OCI-LY1 (cell line): ENCODE measurements at regions not wholly inside any gene's neighbourhood (a gene's known extent, or its start where the extent isn't known, plus 50 kb on each side); places are given as distances from the start of the nearest gene placed in this dataset.

Source experiments
- H2AFZ ChIP-seq: fragments of 200-600 bp; sonication (generic), shearing (Covaris generic); 2 replicates; pipeline ENCODE4 v1.6.0; 2014; ENCODE audit warnings: antibody characterized with exemption, mild to moderate bottlenecking, low read length
- H3F3A ChIP-seq: fragments of 200-600 bp; sonication (generic), shearing (Covaris generic); 2 replicates; pipeline ENCODE4 v1.6.0; 2014; ENCODE audit warnings: mild to moderate bottlenecking, antibody characterized with exemption, low read length, moderate library complexity; ENCODE audit not compliant: insufficient read depth
- H3K27ac ChIP-seq: fragments of 200-600 bp; sonication (generic); 2 replicates; pipeline ENCODE4 v1.5.1; 2014; ENCODE audit warnings: low read length, mixed run types, mild to moderate bottlenecking, low read depth; ENCODE audit not compliant: poor library complexity, severe bottlenecking
- H3K27me3 ChIP-seq: fragments of 200-600 bp; sonication (generic); 2 replicates; pipeline ENCODE4 v1.6.0; 2014; ENCODE audit warnings: antibody characterized with exemption, mild to moderate bottlenecking, low read length, moderate library complexity; ENCODE audit not compliant: insufficient read depth
- H3K36me3 ChIP-seq: fragments of 200-600 bp; sonication (generic); 2 replicates; pipeline ENCODE4 v1.6.1; 2014; ENCODE audit warnings: mild to moderate bottlenecking, antibody characterized with exemption, low read length, moderate library complexity, mixed read lengths; ENCODE audit not compliant: insufficient read depth
- H3K4me1 ChIP-seq: fragments of 200-600 bp; sonication (generic); 2 replicates; pipeline ENCODE4 v1.5.1; 2014; ENCODE audit warnings: mild to moderate bottlenecking, low read length, moderate library complexity; ENCODE audit not compliant: insufficient read depth, severe bottlenecking
- H3K4me2 ChIP-seq: fragments of 200-600 bp; sonication (generic), shearing (Covaris generic); 2 replicates; pipeline ENCODE4 v1.6.1; 2014; ENCODE audit warnings: low read length
- H3K4me3 ChIP-seq: fragments of 200-600 bp; sonication (generic); 2 replicates; pipeline ENCODE4 v1.5.1; 2014; ENCODE audit warnings: low read length, low read depth, mild to moderate bottlenecking, mixed read lengths; ENCODE audit not compliant: poor library complexity, severe bottlenecking
- H3K79me2 ChIP-seq: fragments of 200-600 bp; shearing (Covaris generic); 2 replicates; pipeline ENCODE4 v1.6.1; 2016; ENCODE audit warnings: mixed run types, low read length, mixed read lengths; ENCODE audit not compliant: insufficient read depth
- H3K9ac ChIP-seq: fragments of 200-600 bp; sonication (generic), shearing (Covaris generic); 2 replicates; pipeline ENCODE4 v1.6.1; 2014; ENCODE audit warnings: mild to moderate bottlenecking, low read length, mixed read lengths
- H3K9me2 ChIP-seq: fragments of 200-600 bp; sonication (generic), shearing (Covaris generic); 2 replicates; pipeline ENCODE4 v1.6.1; 2014; ENCODE audit warnings: low read depth, mild to moderate bottlenecking, low read length, mixed read lengths
- H3K9me3 ChIP-seq: fragments of 200-600 bp; shearing (Covaris generic); 2 replicates; pipeline ENCODE4 v1.6.1; 2014; ENCODE audit warnings: low read length, mixed read lengths
- H4K20me1 ChIP-seq: fragments of 200-600 bp; sonication (generic), shearing (Covaris generic); 2 replicates; pipeline ENCODE4 v1.6.0; 2016; ENCODE audit warnings: mild to moderate bottlenecking, low read length; ENCODE audit not compliant: insufficient read depth
- CTCF ChIP-seq: fragments of 200-600 bp; sonication (generic), shearing (Covaris generic); IDR thresholded peaks from 2 replicates; pipeline ENCODE4 v1.5.1; 2017; ENCODE audit warnings: mild to moderate bottlenecking, antibody characterized with exemption, low read length, moderate library complexity, mixed read lengths
- EZH2 ChIP-seq: fragments of 200-600 bp; sonication (generic), shearing (Covaris generic); IDR thresholded peaks from 2 replicates; pipeline ENCODE4 v1.8.0; 2017; ENCODE audit warnings: borderline replicate concordance, mixed run types, mild to moderate bottlenecking, antibody characterized with exemption, low read length, moderate library complexity, mixed read lengths

DNA sequence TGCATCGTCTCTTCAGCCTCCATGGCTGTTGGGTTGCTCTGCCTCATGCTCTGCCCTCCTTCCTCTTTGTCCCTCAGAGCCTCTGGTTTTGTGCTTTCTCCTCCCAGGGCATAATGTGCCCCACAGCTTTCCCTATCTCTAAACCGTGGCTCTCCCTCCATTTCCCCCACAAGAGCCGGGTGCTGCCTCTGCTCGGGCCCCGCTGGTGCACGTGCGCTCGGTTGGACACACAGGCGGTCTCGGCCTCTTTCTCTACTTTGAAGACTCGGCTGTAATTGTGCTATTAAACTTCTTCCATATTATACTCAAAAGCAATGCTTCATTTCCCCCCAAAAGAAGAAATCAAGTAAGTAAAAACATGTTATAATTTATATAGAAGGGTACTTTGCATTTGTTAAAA is 109.7 kb upstream of the KLF14 start:
- H3K27ac ChIP-seq, result no peak overlapping the region
- no peaks in the 10 kb centered on the region for H3K9me3 ChIP-seq
- H3K27me3 ChIP-seq, result no peaks in the 10 kb centered on the region
- no peaks in the 10 kb centered on the region for H3K9me2 ChIP-seq
- no peaks in the 10 kb centered on the region for H3K36me3 ChIP-seq
- TF ChIP-seq CTCF, result no peak
- TF ChIP-seq EZH2, result no peak
- no peaks in the 10 kb centered on the region for H4K20me1 ChIP-seq
- H3K9ac ChIP-seq, result no peak overlapping the region
- H2AFZ ChIP-seq, result no peak overlapping the region
- no peak overlapping the region for H3K4me3 ChIP-seq
- peaks cover 23% of the 10 kb centered on the region for H3K4me1 ChIP-seq
- no peaks in the 10 kb centered on the region for H3F3A ChIP-seq
- no peaks in the 10 kb centered on the region for H3K79me2 ChIP-seq
- H3K4me2 ChIP-seq, result no peak overlapping the region

DNA sequence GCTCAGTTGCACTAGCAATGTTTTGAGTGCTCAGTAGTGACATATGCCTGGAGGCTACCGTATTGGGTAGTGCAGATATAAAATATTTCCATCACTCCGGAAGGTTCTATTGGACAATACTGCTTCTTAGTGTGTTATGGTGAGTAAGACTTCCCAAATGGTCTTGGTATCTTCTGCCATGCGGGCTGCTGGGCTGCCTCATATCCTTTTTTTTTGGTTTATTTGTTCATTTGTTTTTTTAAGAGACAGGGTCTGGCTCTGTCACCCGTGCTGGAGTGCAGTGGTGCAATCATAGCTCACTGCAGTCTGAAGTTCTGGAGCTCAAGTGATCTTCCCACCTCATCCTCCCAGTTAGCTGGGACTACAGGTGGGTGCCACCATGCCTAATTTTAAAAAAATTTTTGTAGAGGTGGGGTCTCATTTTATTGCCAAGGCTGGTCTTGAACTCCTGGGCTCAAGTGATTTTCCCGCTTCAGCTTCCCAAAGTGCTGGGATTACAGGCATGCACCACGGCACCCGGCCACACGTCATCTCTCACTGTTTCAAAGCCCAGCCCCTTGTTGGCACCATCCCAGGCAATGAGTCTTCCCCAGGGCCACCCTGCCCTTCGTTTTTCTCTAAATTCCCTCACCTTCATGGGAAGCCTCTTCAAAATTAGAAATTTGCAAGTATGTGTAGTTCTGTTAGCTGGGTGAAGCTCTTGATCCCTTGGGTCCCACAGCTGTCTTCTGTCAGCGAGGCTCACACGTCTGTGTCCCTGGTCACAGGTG is 111.0 kb upstream of the KLF14 start:
- Histone ChIP-seq H3K79me2 (no peaks in the 10 kb centered on the region), H3K9me2 (no peaks in the 10 kb centered on the region), H3K36me3 (no peaks in the 10 kb centered on the region), H3K9me3 (no peaks in the 10 kb centered on the region), H3K9ac (no peak overlapping the region), H3K4me3 (no peak overlapping the region), H4K20me1 (no peaks in the 10 kb centered on the region), H2AFZ (no peak overlapping the region), H3K27me3 (no peaks in the 10 kb centered on the region), H3K4me1 (peaks cover 23% of the 10 kb centered on the region), H3K4me2 (no peak overlapping the region), H3K27ac (no peak overlapping the region), H3F3A (no peaks in the 10 kb centered on the region)
- no peak for TF ChIP-seq EZH2
- no peak for TF ChIP-seq CTCF

DNA sequence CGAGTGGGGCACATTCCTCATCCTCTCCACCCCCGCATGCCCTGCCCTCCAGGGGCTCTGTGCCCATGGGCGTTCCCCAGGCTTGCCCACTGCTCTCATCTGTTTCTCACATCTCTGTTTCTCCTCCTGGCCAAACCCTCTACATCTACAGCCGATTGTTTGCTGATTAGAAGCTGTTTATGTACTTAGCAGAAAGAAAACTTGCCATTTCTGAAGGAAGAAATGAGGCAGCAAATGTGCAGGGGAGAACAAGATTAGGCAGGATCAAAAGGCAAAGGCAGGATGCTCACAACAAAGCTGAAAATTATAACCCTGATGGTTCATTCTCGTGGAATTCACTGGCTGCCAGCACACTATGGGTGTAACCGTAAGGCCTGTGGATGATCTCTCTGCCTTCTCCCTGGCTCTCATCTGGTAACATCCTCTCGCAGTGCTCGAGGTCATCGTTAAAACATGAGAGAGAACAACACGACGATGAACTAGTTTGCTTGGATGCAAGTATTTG is 111.6 kb upstream of the KLF14 start:
- peaks cover 19% of the 10 kb centered on the region for H3K4me1 ChIP-seq
- H3K27me3 ChIP-seq, result no peaks in the 10 kb centered on the region
- no peaks in the 10 kb centered on the region for H3K9me2 ChIP-seq
- H3K9ac ChIP-seq, result no peak overlapping the region
- H3K4me2 ChIP-seq, result no peak overlapping the region
- no peaks in the 10 kb centered on the region for H3K79me2 ChIP-seq
- no peaks in the 10 kb centered on the region for H4K20me1 ChIP-seq
- H3F3A ChIP-seq, result no peaks in the 10 kb centered on the region
- H3K27ac ChIP-seq, result no peak overlapping the region
- no peak overlapping the region for H2AFZ ChIP-seq
- H3K9me3 ChIP-seq, result no peaks in the 10 kb centered on the region
- no peaks in the 10 kb centered on the region for H3K36me3 ChIP-seq
- no peak overlapping the region for H3K4me3 ChIP-seq
- TF ChIP-seq CTCF (no peak), EZH2 (no peak)
